ENCODE measurements at regions not wholly inside any gene's neighbourhood (a gene's known extent, or its start where the extent isn't known, plus 50 kb on each side); places are given as distances from the start of the nearest gene placed in this dataset.

DNA sequence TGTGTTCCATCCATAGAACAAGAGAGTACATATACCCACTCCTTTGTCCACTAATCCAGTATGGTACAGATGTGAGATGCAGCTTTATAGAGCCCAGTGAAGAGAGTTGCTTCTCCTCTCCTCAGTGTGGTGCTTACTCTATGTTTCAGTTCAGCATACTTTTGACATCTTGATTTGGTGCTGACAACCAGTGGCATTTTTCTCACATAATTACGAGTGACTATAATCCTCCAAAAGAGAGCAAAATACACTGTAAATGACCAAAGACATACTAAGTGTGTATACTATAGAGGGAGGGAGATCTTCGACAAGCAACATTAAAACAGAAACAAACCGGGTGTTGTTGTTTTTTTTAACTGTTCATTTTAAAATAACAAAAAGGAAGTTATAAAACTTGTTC lies 191.5 kb downstream of the KLHL28 start:
- TF ChIP-seq CTCF (conservative IDR thresholded peaks at IDR 0.05; ENCODE audit: low read length) (no peak), EZH2phosphoT487 (IDR thresholded peaks at IDR 0.05; ENCODE audit: borderline replicate concordance, low read depth, low read length) (no peak)

All from OCI-LY7 (cell line).